Thyroid gland (tissue), 4 donors: ENCODE measurements at regions not wholly inside any gene's neighbourhood (a gene's known extent, or its start where the extent isn't known, plus 50 kb on each side); places are given as distances from the start of the nearest gene placed in this dataset.

ENCODE experiments used
- CTCF ChIP-seq, 6 experiments: fragments of 200-600 bp in 3 of 6; fragments of 450-650 bp in 3 of 6; sonication (generic) in 3 of 6; IDR thresholded peaks; one replicate each; pipeline ENCODE4 v1.5.1; 2016 to 2019; ENCODE audit warnings: antibody characterized with exemption in 6 of 6, mild to moderate bottlenecking in 2 of 6, inconsistent platforms in 1 of 6, moderate library complexity in 1 of 6
- POLR2A ChIP-seq, 2 donors: fragments of 450-650 bp; IDR thresholded peaks; one replicate each; pipeline ENCODE4 v1.6.1; 2017; ENCODE audit warnings: antibody characterized with exemption in 2 of 2, mild to moderate bottlenecking in 2 of 2, moderate library complexity in 1 of 2

- TF ChIP-seq CTCF (IDR thresholded peaks at IDR 0.05) (no peak), POLR2A (IDR thresholded peaks at IDR 0.05) (no peak)
Observed at GRCh38 chr12:83506841-83507240, 820.1 kb downstream of the TMTC2 start.
